ENCODE measurements at regions not wholly inside any gene's neighbourhood (a gene's known extent, or its start where the extent isn't known, plus 50 kb on each side); places are given as distances from the start of the nearest gene placed in this dataset.

DNA sequence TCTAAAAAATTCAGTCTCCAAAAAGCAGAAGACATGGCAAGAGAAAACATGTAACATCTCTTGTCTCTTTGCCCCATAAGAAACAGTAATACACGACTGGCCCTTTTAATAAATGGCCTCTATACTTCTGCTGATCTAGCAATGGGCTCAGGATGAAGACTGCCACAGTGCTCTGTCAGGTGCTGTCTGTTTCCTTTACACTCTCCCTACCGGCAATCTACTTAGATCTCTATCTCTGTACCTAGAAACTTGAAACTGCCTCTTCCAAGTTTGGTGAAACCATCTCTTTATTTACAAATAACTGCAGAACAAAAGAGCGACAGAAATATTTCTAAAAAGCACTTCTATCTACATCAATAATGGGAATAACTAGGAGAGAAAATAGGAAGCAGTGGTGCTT lies 685.2 kb upstream of the INTU start:
- DNase-seq (no peak), ATAC-seq (no peak)
- no peak overlapping the region for H3K4me3 ChIP-seq
- TF ChIP-seq, protein P1, sequence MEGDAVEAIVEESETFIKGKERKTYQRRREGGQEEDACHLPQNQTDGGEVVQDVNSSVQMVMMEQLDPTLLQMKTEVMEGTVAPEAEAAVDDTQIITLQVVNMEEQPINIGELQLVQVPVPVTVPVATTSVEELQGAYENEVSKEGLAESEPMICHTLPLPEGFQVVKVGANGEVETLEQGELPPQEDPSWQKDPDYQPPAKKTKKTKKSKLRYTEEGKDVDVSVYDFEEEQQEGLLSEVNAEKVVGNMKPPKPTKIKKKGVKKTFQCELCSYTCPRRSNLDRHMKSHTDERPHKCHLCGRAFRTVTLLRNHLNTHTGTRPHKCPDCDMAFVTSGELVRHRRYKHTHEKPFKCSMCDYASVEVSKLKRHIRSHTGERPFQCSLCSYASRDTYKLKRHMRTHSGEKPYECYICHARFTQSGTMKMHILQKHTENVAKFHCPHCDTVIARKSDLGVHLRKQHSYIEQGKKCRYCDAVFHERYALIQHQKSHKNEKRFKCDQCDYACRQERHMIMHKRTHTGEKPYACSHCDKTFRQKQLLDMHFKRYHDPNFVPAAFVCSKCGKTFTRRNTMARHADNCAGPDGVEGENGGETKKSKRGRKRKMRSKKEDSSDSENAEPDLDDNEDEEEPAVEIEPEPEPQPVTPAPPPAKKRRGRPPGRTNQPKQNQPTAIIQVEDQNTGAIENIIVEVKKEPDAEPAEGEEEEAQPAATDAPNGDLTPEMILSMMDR (IDR thresholded peaks at IDR 0.05), result no peak
- no peaks in the 10 kb centered on the region for H3K36me3 ChIP-seq (ENCODE audit: low read depth)
- H3K4me1 ChIP-seq (ENCODE audit: low read depth), result no peaks in the 10 kb centered on the region
- H3K9me3 ChIP-seq, result peaks cover 5% of the 10 kb centered on the region
- intact Hi-C loops (cut with DNase I, micrococcal nuclease), result no loop called here

DNA sequence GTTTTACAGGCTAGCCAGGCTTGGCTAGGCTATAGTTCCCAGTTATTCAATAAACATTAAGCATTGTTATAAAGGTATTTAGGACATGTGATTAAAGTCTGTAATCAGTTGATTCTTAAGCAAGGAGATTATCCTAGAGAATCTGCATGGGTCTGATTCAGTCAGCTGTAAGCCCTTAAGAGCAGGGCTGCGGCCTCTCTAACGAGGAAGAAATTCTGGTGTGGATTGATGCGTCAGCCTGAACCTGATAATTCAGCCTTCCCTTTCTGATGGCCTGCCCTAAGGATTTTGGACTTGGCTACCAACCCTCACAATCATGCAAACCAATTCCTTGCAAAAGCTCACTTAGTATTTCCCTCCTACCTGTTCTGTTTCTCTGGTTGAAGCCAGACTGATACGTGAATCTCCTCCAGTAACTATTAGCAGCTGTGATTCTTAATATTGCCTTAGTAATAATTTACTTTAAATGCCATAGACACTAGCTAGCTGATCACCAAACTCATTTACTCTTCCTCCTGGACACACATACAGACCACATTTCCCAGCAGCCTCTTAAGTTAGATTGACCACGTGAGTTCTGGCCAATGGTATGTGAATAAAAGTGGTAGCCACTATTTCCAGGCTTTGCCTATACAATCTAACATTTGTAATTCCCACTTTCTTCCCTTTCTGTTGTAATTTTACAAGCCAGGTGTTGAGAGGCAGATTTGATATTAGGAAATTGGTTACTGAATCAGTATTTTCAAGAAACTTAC lies 678.0 kb upstream of the INTU start:
- TF ChIP-seq, protein P1 (IDR thresholded peaks at IDR 0.05), result no peak
- Histone ChIP-seq H3K4me1 (ENCODE audit: low read depth) (no peaks in the 10 kb centered on the region), H3K9me3 (peaks cover 25% of the 10 kb centered on the region), H3K4me3 (no peak overlapping the region), H3K36me3 (ENCODE audit: low read depth) (no peaks in the 10 kb centered on the region)
- intact Hi-C loops (cut with DNase I, micrococcal nuclease), result no loop called here
- DNase-seq (no peak), ATAC-seq (no peak)

DNA sequence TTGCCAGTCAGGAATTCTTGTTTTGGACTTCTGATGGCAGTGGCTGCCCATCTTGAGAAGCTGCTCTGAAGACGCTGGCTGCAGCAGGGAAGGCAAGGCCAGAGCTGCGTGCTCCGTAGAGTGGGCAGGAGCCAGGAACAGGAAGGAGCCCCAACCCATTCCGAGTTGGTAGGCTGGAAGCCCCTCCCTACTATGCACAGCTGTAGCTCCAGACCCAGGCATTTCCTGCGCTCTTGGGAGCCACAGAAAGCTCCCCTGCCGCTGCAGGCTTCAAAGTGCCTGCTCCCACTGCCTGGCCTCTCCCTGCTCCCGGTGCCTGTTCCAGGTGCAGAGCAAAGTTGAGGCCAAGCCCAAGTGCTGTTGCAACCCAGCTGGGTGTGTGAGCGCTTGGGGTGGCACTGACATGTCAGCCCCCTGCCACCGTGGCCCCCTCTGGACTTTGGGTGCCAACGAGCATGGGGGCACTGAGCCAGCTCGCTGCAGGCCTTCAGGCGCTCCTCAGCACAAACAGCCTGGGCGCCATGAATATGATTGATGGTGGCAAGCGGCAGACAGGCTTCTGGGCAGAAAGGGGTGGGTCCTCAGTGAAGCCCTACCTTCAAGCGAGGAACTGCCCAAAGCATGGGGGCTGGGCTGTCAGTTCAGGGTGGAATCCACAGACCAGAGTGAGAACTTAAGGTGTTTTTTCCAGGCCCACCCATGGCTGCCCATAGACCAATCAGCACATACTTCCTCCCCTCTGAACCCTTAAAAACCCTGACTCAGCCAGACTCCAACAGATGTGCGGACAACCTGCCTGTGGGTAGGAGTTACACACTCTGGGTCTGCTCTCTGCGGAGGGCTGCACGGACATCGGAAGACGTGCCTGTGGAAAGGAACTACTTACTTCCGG lies 677.2 kb upstream of the INTU start:
- Histone ChIP-seq H3K4me1 (ENCODE audit: low read depth) (no peaks in the 10 kb centered on the region), H3K4me3 (no peak overlapping the region), H3K9me3 (peaks cover 25% of the 10 kb centered on the region), H3K36me3 (ENCODE audit: low read depth) (no peaks in the 10 kb centered on the region)
- ATAC-seq, result no peak
- intact Hi-C loops (cut with DNase I, micrococcal nuclease), result no loop called here
- peak in 1 of 3 donors; percentile 27 for DNase-seq
- TF ChIP-seq, protein P1 (IDR thresholded peaks at IDR 0.05), result no peak

DNA sequence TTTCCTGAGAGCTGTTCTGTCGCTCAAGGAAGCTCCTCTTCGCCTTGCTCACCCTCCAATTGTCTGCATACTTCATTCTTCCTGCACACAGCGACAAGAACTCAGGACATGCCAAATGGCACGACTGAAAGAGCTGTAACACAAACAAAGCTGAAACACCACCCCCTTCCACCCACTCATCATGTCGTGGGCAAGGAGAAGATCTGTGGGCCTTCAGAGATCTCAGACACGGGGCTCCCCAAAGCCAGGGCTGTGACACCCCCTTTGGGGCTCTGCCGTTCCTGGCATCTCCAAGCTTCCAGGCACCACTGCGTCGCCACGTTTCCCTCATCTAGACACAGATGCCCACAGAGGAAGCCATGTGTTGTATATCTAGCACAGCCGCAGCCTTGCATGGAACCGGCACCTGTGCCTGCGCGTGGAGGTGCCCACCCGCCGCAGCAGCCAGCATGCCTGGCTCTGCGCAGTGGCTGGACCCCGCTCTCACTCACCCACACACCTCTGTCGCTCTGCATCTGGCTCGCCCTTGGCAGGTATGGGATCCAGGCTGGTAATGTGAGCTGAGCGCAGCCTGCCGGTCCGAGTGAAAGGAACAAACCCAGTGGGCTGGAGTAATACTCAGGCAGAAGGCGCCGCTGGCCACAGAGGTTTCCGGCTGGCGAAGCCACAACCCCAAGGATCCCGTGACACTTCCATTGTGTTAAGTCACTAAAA lies 676.4 kb upstream of the INTU start:
- ATAC-seq (no peak), DNase-seq (peak in 1 of 3 donors; percentile 37)
- Histone ChIP-seq H3K4me3 (no peak overlapping the region), H3K36me3 (ENCODE audit: low read depth) (no peaks in the 10 kb centered on the region), H3K4me1 (ENCODE audit: low read depth) (no peaks in the 10 kb centered on the region), H3K9me3 (peaks cover 25% of the 10 kb centered on the region)
- TF ChIP-seq, protein P1 (IDR thresholded peaks at IDR 0.05), result no peak
- intact Hi-C loops (cut with DNase I, micrococcal nuclease), result no loop called here

DNA sequence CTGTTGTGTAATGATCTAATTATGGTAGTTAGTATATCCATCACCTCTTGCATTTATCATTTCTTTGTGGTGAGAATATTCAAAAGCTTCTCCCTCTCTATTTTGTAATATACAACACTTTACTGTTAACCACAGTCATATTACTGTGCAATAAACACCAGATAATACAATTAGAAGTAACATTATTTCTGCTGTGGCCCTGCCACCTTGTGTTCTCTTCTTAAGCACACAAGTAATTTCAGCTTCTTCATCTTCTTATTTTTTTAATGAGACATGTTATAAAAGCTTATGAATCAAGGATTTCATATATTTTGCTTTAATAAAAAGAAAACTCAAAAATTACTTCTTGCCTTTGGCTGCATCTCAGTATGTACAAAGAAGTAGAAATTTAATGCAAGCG lies 675.2 kb upstream of the INTU start:
- TF ChIP-seq, protein P1 (IDR thresholded peaks at IDR 0.05), result no peak

More for the DNA sequence above, 675.2 kb upstream of the INTU start:
- Histone ChIP-seq H3K36me3 (ENCODE audit: low read depth) (no peaks in the 10 kb centered on the region), H3K4me1 (ENCODE audit: low read depth) (no peaks in the 10 kb centered on the region), H3K9me3 (peaks cover 25% of the 10 kb centered on the region), H3K4me3 (no peak overlapping the region)
- no peak for DNase-seq
- ATAC-seq, result no peak
- intact Hi-C loops (cut with DNase I, micrococcal nuclease), result no loop called here
